ENCODE measurements at regions not wholly inside any gene's neighbourhood (a gene's known extent, or its start where the extent isn't known, plus 50 kb on each side); places are given as distances from the start of the nearest gene placed in this dataset.

DNA sequence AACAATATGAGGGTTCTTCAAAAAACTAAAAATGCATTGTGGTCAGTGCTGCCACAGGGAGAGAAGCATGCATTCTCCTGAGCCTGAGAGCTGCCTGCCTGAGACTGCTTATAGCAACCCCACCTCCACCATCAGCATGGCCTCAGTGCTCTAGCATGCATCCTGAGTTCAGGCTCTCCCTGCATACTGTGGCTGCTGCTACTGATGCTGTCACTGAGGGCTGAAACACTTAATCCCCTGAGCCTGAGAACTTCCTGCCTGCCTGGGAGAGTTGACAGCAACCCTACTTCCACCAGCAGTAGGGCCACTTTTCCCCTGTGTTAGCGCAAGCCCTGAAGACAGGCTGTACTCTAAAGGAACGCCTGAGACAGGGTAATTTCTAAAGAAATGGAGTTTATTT, 206.0 kb downstream of the FBXO4 start:
- TF ChIP-seq CTCF (IDR thresholded peaks at IDR 0.05; ENCODE audit: extremely low read depth in 1 of 2, insufficient read depth in 1 of 2, low read depth in 1 of 2, low read length in 2 of 2) (no peak), POLR2A (IDR thresholded peaks at IDR 0.05; ENCODE audit: low read depth, low read length) (no peak), POLR2AphosphoS5 (IDR thresholded peaks at IDR 0.05; ENCODE audit: insufficient read depth, low read depth, low read length) (no peak), MAX (IDR thresholded peaks at IDR 0.05; ENCODE audit: insufficient read depth, insufficient read length) (no peak), EZH2 (IDR thresholded peaks at IDR 0.05; ENCODE audit: borderline replicate concordance, low read depth, low read length, severe bottlenecking) (no peak)

Data from endothelial cell of umbilical vein (primary cell).